ENCODE measurements at regions not wholly inside any gene's neighbourhood (a gene's known extent, or its start where the extent isn't known, plus 50 kb on each side); places are given as distances from the start of the nearest gene placed in this dataset.

GRCh38 chr2:9156483-9156882 is 50.1 kb upstream of the ASAP2 start:
- DNase-seq, result no peak

- DNase-seq, result no peak
These were observed 52.6 kb upstream of the ASAP2 start for GRCh38 chr2:9154061-9154460.

GRCh38 chr2:9153643-9153980 is 53.0 kb upstream of the ASAP2 start:
- no peak for DNase-seq

GRCh38 chr2:9152975-9153642 is 53.5 kb upstream of the ASAP2 start:
- DNase-seq, result no peak

GRCh38 chr2:9150906-9151305 is 55.7 kb upstream of the ASAP2 start:
- DNase-seq, result no peak

GRCh38 chr2:9150568-9150900 is 56.1 kb upstream of the ASAP2 start:
- no peak for DNase-seq

- no peak for DNase-seq
These were observed 56.7 kb upstream of the ASAP2 start for GRCh38 chr2:9149726-9150567.

GRCh38 chr2:9149388-9149660 is 57.3 kb upstream of the ASAP2 start:
- DNase-seq, result no peak

GRCh38 chr2:9146646-9147045 is 60.0 kb upstream of the ASAP2 start:
- no peak for DNase-seq

GRCh38 chr2:9145752-9146430 is 60.7 kb upstream of the ASAP2 start:
- DNase-seq, result no peak

GRCh38 chr2:9145109-9145751 is 61.4 kb upstream of the ASAP2 start:
- no peak for DNase-seq

GRCh38 chr2:9144617-9145016 is 62.0 kb upstream of the ASAP2 start:
- no peak for DNase-seq

- no peak for DNase-seq
These were observed 62.6 kb upstream of the ASAP2 start for GRCh38 chr2:9144046-9144445.

GRCh38 chr2:9143264-9143815 is 63.3 kb upstream of the ASAP2 start:
- no peak for DNase-seq

GRCh38 chr2:9142551-9143263 is 63.9 kb upstream of the ASAP2 start:
- peak; percentile 56 for DNase-seq

GRCh38 chr2:9141706-9142460 is 64.7 kb upstream of the ASAP2 start:
- DNase-seq, result no peak

- no peak for DNase-seq
These were observed 65.4 kb upstream of the ASAP2 start for GRCh38 chr2:9141091-9141667.

GRCh38 chr2:9140645-9141044 is 66.0 kb upstream of the ASAP2 start:
- DNase-seq, result no peak

GRCh38 chr2:9139491-9140443 is 66.8 kb upstream of the ASAP2 start:
- DNase-seq, result peak; percentile 54

- no peak for DNase-seq
These were observed 69.0 kb upstream of the ASAP2 start for GRCh38 chr2:9137379-9138150.

All from SHP77 treated with DMSO at 0.1 percent for 48 hours (cell line).